Esophagus muscularis mucosa (tissue), 4 donors: ENCODE measurements at regions not wholly inside any gene's neighbourhood (a gene's known extent, or its start where the extent isn't known, plus 50 kb on each side); places are given as distances from the start of the nearest gene placed in this dataset.

Experiments
- DNase-seq: peaks from one replicate; pipeline ENCODE4 v3.0.0-alpha.2; 2017; ENCODE audit errors: extremely low spot score
- H3K27ac ChIP-seq, 4 donors: fragments of 200-600 bp; sonication (generic); replicated peaks in 1 of 4; 1 replicate in 3 of 4; 2 replicates in 1 of 4; pipeline ENCODE4 v1.5.1; 2016 to 2019; ENCODE audit warnings: mild to moderate bottlenecking in 1 of 4
- H3K27me3 ChIP-seq, 4 donors: fragments of 200-600 bp; sonication (generic); one replicate each; pipeline versions ENCODE4 v1.5.1 to v1.6.0; 2016 to 2019
- H3K36me3 ChIP-seq, 4 donors: fragments of 200-600 bp; sonication (generic); one replicate each; pipeline ENCODE4 v1.5.1; 2016 to 2019
- H3K4me1 ChIP-seq, 4 donors: fragments of 200-600 bp; sonication (generic); one replicate each; pipeline ENCODE4 v1.5.1; 2016 to 2019
- H3K4me3 ChIP-seq, 4 donors: fragments of 200-600 bp; sonication (generic); 1 replicate in 2 of 4; 2 replicates in 2 of 4; pipeline ENCODE4 v1.5.1; 2016 to 2019; ENCODE audit warnings: mild to moderate bottlenecking in 4 of 4, moderate library complexity in 1 of 4
- H3K9me3 ChIP-seq, 4 donors: fragments of 200-600 bp; sonication (generic); 1 replicate in 3 of 4; 2 replicates in 1 of 4; pipeline ENCODE4 v1.5.1; 2016 to 2019
- EP300 ChIP-seq: sonication (generic); formaldehyde crosslinking; IDR thresholded peaks from one replicate; pipeline ENCODE4 v1.6.1; 2017; ENCODE audit warnings: antibody characterized with exemption
- POLR2A ChIP-seq: fragments of 450-650 bp; IDR thresholded peaks from one replicate; pipeline ENCODE4 v1.6.1; 2017; ENCODE audit warnings: antibody characterized with exemption, moderate library complexity, mild to moderate bottlenecking, low read depth
- POLR2AphosphoS5 ChIP-seq, 2 donors: sonication (generic); formaldehyde crosslinking; IDR thresholded peaks; one replicate each; pipeline ENCODE4 v1.6.1; 2017; ENCODE audit warnings: antibody characterized with exemption in 2 of 2
- WGBS: methylation state at CpG from one replicate; pipeline ENCODE4 v1.1.5; 2018; 5-methylcytosine and 5-hydroxymethylcytosine counted together
- intact Hi-C: fragments of 100-400 bp; cut with DNase I; formaldehyde crosslinking; loops from one replicate; pipeline ENCODE4 v1.15.1; 2023
- TF ChIP-seq, protein P1 (sequence below), 3 experiments: fragments of 200-600 bp in 2 of 3; fragments of 450-650 bp in 1 of 3; sonication (generic) in 2 of 3; IDR thresholded peaks; one replicate each; pipeline ENCODE4 v1.5.1; 2017 to 2019; ENCODE audit warnings: antibody characterized with exemption in 3 of 3, mild to moderate bottlenecking in 2 of 3, moderate library complexity in 1 of 3

DNA sequence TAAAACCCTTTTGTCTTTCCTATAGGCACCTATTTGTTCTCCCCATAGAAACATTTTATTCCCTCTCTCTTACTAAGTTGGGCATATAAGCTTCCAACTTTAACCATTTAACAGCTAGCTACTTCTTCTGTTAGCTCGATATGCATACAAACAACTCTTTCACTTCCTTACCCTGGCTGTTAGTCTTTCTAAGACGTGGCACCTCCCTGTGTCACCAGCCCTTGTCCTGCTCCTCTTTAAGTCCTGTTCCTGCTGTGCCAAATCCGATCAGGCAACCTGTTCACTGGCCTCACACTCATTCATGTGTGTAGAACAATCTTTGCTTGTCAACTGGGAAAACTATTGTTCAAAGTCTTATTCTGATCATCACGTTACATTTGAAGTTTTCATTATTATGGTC lies 1376.1 kb upstream of the TENM4 start:
- H3K4me3 ChIP-seq: no peak overlapping the region
- TF ChIP-seq, protein P1, sequence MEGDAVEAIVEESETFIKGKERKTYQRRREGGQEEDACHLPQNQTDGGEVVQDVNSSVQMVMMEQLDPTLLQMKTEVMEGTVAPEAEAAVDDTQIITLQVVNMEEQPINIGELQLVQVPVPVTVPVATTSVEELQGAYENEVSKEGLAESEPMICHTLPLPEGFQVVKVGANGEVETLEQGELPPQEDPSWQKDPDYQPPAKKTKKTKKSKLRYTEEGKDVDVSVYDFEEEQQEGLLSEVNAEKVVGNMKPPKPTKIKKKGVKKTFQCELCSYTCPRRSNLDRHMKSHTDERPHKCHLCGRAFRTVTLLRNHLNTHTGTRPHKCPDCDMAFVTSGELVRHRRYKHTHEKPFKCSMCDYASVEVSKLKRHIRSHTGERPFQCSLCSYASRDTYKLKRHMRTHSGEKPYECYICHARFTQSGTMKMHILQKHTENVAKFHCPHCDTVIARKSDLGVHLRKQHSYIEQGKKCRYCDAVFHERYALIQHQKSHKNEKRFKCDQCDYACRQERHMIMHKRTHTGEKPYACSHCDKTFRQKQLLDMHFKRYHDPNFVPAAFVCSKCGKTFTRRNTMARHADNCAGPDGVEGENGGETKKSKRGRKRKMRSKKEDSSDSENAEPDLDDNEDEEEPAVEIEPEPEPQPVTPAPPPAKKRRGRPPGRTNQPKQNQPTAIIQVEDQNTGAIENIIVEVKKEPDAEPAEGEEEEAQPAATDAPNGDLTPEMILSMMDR (IDR thresholded peaks at IDR 0.05): no peak
- TF ChIP-seq POLR2A (no peak), POLR2AphosphoS5 (IDR thresholded peaks at IDR 0.05) (no peak), EP300 (no peak)
- no peak for DNase-seq
- no peaks in the 10 kb centered on the region for H3K9me3 ChIP-seq
- H3K4me1 ChIP-seq: no peaks in the 10 kb centered on the region
- intact Hi-C loops: no loop called here
- WGBS: 71% methylated on average over 4 of the region's 4 CpGs
- no peaks in the 10 kb centered on the region for H3K36me3 ChIP-seq
- H3K27ac ChIP-seq: no peak overlapping the region
- no peaks in the 10 kb centered on the region for H3K27me3 ChIP-seq

DNA sequence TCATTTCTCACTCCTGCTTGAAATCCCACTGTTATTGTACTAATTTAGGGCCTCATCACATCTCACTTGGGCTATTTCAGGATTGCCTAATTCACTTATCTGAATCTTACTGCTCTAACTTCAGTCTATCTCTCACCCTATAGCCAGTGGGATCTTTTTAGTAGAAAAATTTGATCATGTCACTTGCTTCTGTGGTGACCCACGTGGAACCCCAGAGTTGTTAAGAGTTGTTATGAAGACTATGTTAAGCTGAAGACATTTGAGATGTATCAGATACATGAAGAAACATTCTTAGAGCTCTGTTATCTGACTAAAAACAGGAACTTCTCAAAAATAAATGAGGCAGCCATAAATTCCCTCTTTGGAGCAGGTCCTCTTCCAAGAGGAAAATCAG lies 1375.6 kb upstream of the TENM4 start:
- Histone ChIP-seq H3K4me3 (no peak overlapping the region), H3K9me3 (no peaks in the 10 kb centered on the region), H3K4me1 (no peaks in the 10 kb centered on the region), H3K36me3 (no peaks in the 10 kb centered on the region), H3K27me3 (no peaks in the 10 kb centered on the region), H3K27ac (no peak overlapping the region)
- intact Hi-C loops: no loop called here
- TF ChIP-seq EP300 (no peak), POLR2A (no peak), POLR2AphosphoS5 (IDR thresholded peaks at IDR 0.05) (no peak)
- TF ChIP-seq, protein P1 (IDR thresholded peaks at IDR 0.05): no peak
- WGBS: 53% methylated on average over 1 of the region's 1 CpG
- DNase-seq: no peak

DNA sequence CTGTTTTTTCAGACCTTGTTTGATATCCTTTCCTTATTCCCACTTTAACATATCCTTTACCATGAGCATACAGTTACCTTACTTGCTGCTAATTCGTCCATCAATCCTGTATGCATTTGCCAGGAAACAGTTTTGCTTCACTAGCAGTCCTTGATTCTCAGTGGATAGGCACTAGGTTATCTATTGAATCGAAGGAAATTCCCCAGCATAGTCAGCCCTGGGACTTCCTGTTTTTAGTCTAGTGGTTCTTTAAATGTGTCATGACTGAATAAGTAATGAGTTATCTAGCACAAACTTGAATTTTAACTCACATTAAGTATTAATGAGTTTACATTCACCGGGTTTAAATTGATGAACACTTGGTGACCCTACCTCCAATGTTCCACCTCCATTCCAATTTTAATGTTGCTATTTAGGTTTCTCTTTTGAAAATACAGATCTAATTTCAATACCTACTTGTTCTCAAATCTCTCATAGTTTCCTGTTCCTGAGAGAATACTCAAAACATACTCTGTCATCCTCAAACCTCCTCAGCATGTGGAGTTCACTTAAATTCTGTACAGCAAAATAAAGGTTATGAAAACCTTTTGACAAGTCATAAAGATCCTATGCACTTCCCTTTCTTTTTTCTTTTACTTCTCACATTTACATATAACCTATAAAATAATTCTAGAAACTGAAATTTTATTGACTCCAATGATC lies 1375.1 kb upstream of the TENM4 start:
- Histone ChIP-seq H3K4me3 (no peak overlapping the region), H3K36me3 (no peaks in the 10 kb centered on the region), H3K27ac (no peak overlapping the region), H3K9me3 (no peaks in the 10 kb centered on the region), H3K27me3 (no peaks in the 10 kb centered on the region), H3K4me1 (no peaks in the 10 kb centered on the region)
- DNase-seq: no peak
- TF ChIP-seq EP300: no peak
- TF ChIP-seq, protein P1 (IDR thresholded peaks at IDR 0.05): no peak
- TF ChIP-seq POLR2A: no peak
- no peak for TF ChIP-seq POLR2AphosphoS5 (IDR thresholded peaks at IDR 0.05)
- WGBS: 55% methylated on average over 3 of the region's 3 CpGs
- intact Hi-C loops: no loop called here

DNA sequence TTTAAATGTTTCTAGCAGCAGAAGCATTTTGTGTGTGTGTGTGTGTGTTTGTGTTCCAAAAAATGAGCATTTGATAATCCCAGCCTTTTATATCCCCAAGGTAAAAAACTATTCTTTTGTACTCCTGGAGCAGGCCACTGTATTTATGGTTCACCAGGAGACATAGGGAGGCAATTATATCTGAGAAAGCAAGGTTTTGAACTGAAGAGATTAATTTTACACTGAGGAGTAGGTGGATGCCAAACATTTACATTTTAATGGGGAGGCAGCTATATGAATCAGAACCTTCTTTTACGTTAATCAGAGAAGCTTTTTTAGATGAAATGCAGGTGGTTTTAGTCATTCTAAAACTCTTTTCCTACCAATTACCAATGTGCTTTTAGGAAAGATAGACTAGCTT lies 1374.0 kb upstream of the TENM4 start:
- H3K4me1 ChIP-seq: no peaks in the 10 kb centered on the region
- intact Hi-C loops: no loop called here
- 68% methylated on average over 1 of the region's 1 CpG for WGBS

More for the DNA sequence above, 1374.0 kb upstream of the TENM4 start:
- H3K9me3 ChIP-seq: no peaks in the 10 kb centered on the region
- TF ChIP-seq, protein P1 (IDR thresholded peaks at IDR 0.05): no peak
- TF ChIP-seq POLR2A (no peak), POLR2AphosphoS5 (IDR thresholded peaks at IDR 0.05) (no peak), EP300 (no peak)
- DNase-seq: no peak
- H3K27ac ChIP-seq: no peak overlapping the region
- no peaks in the 10 kb centered on the region for H3K27me3 ChIP-seq
- no peak overlapping the region for H3K4me3 ChIP-seq
- H3K36me3 ChIP-seq: no peaks in the 10 kb centered on the region
